ENCODE measurements at regions not wholly inside any gene's neighbourhood (a gene's known extent, or its start where the extent isn't known, plus 50 kb on each side); places are given as distances from the start of the nearest gene placed in this dataset.

- Mint-ChIP-seq H3K27me3 (ENCODE audit: insufficient read depth) (no peaks in the 10 kb centered on the region; the same call in none of the 2 replicates), H3K4me1 (ENCODE audit: low read depth) (peaks cover 12% of the 10 kb centered on the region; the same call in 1 of the 2 replicates), H3K36me3 (ENCODE audit: low read depth) (no peaks in the 10 kb centered on the region), H3K4me3 (no peak overlapping the region), H3K9me3 (no peaks in the 10 kb centered on the region), H3K27ac (no peak overlapping the region)
- TF ChIP-seq CTCF (IDR thresholded peaks at IDR 0.05): no peak
- no peak for DNase-seq
Measured at GRCh38 chr3:152613851-152614250, 221.1 kb upstream of the P2RY1 start.

DNA sequence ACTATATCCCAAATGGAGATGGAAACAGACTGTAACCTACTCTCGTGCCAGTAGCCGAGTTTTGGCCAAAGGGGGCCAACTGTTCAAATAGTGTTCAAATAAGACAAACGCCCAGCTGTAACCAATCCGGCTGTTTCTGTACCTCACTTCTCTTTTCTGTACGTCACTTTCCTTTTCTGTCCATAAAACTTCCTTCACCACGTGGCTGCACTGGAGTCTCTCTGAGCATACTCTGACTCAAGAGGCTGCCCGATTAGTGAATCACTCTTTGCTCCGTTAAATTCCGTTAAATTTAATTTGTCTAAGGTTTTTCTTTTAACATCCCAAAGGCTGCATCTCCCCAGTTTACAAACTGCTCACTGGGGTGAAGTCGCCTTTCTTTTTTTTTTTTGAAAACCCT, 219.2 kb upstream of the P2RY1 start:
- Mint-ChIP-seq H3K27me3 (ENCODE audit: insufficient read depth) (no peaks in the 10 kb centered on the region; the same call in none of the 2 replicates), H3K4me3 (peak overlapping the region; percentile 68; the same call in 1 of the 2 replicates), H3K4me1 (ENCODE audit: low read depth) (peaks cover 12% of the 10 kb centered on the region; the same call in 1 of the 2 replicates), H3K36me3 (ENCODE audit: low read depth) (no peaks in the 10 kb centered on the region), H3K27ac (peak overlapping the region; percentile 68; the same call in 1 of the 2 replicates), H3K9me3 (no peaks in the 10 kb centered on the region)
- no peak for TF ChIP-seq CTCF (IDR thresholded peaks at IDR 0.05)
- DNase-seq: peak; percentile 35

GRCh38 chr3:152617609-152618008, 217.3 kb upstream of the P2RY1 start:
- Mint-ChIP-seq H3K27ac (no peak overlapping the region), H3K4me1 (ENCODE audit: low read depth) (peaks cover 19% of the 10 kb centered on the region; the same call in 1 of the 2 replicates), H3K36me3 (ENCODE audit: low read depth) (no peaks in the 10 kb centered on the region), H3K4me3 (no peak overlapping the region), H3K27me3 (ENCODE audit: insufficient read depth) (no peaks in the 10 kb centered on the region; the same call in 1 of the 2 replicates), H3K9me3 (no peaks in the 10 kb centered on the region)
- no peak for TF ChIP-seq CTCF (IDR thresholded peaks at IDR 0.05)
- no peak for DNase-seq

DNA sequence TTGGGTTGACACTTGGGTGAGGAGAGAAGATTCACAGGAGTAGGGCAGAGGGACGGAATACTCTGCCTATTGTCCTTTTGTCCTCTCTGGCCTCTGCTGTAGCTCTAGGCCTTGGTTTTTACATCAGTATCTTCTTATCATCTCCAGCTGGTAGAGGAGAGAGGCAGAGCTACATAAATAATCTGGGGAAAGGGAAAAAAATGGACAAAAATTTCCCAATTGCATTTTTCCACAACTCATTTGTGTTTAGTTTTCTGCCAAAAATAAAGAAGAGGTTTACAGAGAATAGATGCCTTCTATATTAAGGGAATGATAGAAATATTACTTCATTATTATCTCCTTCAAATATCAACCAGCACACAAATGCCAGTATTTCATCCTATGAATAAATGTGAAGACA, 216.4 kb upstream of the P2RY1 start:
- H3K36me3 Mint-ChIP-seq (ENCODE audit: low read depth): no peaks in the 10 kb centered on the region
- no peak overlapping the region for H3K4me3 Mint-ChIP-seq
- H3K4me1 Mint-ChIP-seq (ENCODE audit: low read depth): peaks cover 19% of the 10 kb centered on the region; the same call in 1 of the 2 replicates
- H3K27me3 Mint-ChIP-seq (ENCODE audit: insufficient read depth): no peaks in the 10 kb centered on the region; the same call in 1 of the 2 replicates
- no peak for DNase-seq
- no peaks in the 10 kb centered on the region for H3K9me3 Mint-ChIP-seq
- no peak for TF ChIP-seq CTCF (IDR thresholded peaks at IDR 0.05)
- no peak overlapping the region for H3K27ac Mint-ChIP-seq

DNA sequence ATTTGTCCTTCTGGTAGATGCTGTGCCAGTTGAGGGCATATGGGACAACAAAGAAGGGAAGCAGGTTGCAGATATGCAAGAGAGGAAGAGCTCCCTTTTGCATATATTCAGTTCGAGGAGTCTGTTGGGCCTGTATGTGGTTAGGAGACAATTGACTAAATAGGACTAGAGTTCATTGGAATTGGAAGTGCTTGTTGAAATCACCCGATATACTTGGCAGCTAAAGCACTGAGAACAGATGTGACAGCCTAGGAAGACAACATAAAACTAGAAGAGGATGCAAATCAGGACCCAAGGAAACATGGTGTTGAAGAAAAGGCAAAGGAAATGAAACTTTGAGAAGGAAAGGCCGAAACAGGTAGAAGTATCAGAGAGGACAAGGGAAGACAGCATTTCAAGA, 215.2 kb upstream of the P2RY1 start:
- H3K27me3 Mint-ChIP-seq (ENCODE audit: insufficient read depth): no peaks in the 10 kb centered on the region; the same call in 1 of the 2 replicates
- no peak for DNase-seq
- H3K4me3 Mint-ChIP-seq: no peak overlapping the region
- no peak overlapping the region for H3K27ac Mint-ChIP-seq
- peaks cover 19% of the 10 kb centered on the region; the same call in 1 of the 2 replicates for H3K4me1 Mint-ChIP-seq (ENCODE audit: low read depth)
- H3K36me3 Mint-ChIP-seq (ENCODE audit: low read depth): no peaks in the 10 kb centered on the region
- no peak for TF ChIP-seq CTCF (IDR thresholded peaks at IDR 0.05)
- no peaks in the 10 kb centered on the region for H3K9me3 Mint-ChIP-seq

All from HFFc6 (cell line).